Ovary (tissue), 7 donors: ENCODE measurements at regions not wholly inside any gene's neighbourhood (a gene's known extent, or its start where the extent isn't known, plus 50 kb on each side); places are given as distances from the start of the nearest gene placed in this dataset.

Source experiments
- DNase-seq, 5 donors: peaks; one replicate each; pipeline ENCODE4 v3.0.0-alpha.2; 2019 to 2020
- H3K27ac ChIP-seq, 2 donors: fragments of 200-600 bp; one replicate each; pipeline versions ENCODE4 v1.5.1 to v1.8.0; 2019 to 2022
- H3K27me3 ChIP-seq: fragments of 200-600 bp; one replicate; pipeline ENCODE4 v1.8.0; 2022
- H3K36me3 ChIP-seq: fragments of 200-600 bp; sonication (generic); one replicate; pipeline ENCODE4 v1.5.1; 2019
- H3K4me1 ChIP-seq: one replicate; pipeline ENCODE4 v1.8.1; 2013; ENCODE audit warnings: mild to moderate bottlenecking, moderate library complexity; ENCODE audit not compliant: insufficient read depth
- H3K4me3 ChIP-seq: fragments of 200-600 bp; sonication (generic); one replicate; pipeline ENCODE4 v1.5.1; 2017
- H3K9me3 ChIP-seq, 2 donors: fragments of 200-600 bp in 1 of 2; sonication (generic) in 1 of 2; one replicate each; pipeline versions ENCODE4 v1.5.1 to v1.8.1; 2013 to 2019; ENCODE audit warnings: mild to moderate bottlenecking in 1 of 2, moderate library complexity in 1 of 2
- EP300 ChIP-seq: sonication (generic); formaldehyde crosslinking; IDR thresholded peaks from one replicate; pipeline ENCODE4 v1.6.1; 2017; ENCODE audit warnings: antibody characterized with exemption
- POLR2A ChIP-seq: fragments of 450-650 bp; IDR thresholded peaks from one replicate; pipeline ENCODE4 v1.6.1; 2017; ENCODE audit warnings: antibody characterized with exemption, mild to moderate bottlenecking, moderate library complexity
- WGBS, 3 donors: extraction: QIAGEN DNeasy Blood & Tissue Kit in 1 of 3; methylation state at CpG; one replicate each; pipeline versions ENCODE4 v1.1.5 to v1.1.7; 2013 to 2017; 5-methylcytosine and 5-hydroxymethylcytosine counted together
- intact Hi-C, 4 donors: fragments of 100-400 bp; cut with DNase I; formaldehyde crosslinking; loops; one replicate each; pipeline versions ENCODE4 v1.11.0 to v1.15.1; 2022 to 2023
- TF ChIP-seq, protein P1 (sequence below), 3 donors: fragments of 450-650 bp in 2 of 3; fragments of 200-600 bp in 1 of 3; IDR thresholded peaks; one replicate each; pipeline versions ENCODE4 v1.5.1 to v1.8.0; 2016 to 2022; ENCODE audit warnings: antibody characterized with exemption in 3 of 3, mild to moderate bottlenecking in 1 of 3
- donor health status: DM: no; HTN: no; CAD: no; lungs with moderate emphysema.
- donor health status: DM: no; HTN: no; CAD: no.
- donor health status: Bipolar disorder and iron deficiency.
- donor health status: DM: no; HTN: no; CAD: no.
- donor health status: DM: yes; HTN: yes; CAD: no.

DNA sequence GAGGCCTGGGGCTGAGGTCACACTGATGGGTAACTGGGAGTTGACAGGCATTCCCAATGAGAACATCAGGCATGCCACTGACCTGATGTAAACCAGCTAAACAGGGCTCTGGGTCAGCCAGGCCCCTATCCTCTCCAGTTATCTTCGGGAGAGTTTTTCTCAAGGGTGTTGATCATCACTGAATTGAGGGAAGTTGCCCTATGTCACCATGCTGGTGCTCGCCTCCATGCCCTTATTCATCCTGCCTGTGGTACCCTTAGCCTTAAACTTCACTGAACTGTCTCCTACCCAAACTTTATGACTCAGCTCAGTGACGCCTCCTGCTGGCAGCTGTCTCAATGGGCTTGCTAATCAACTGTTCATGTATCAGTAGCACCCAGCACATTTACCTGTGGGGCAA is 80.7 kb upstream of the TNR start:
- no peaks in the 10 kb centered on the region for H3K4me1 ChIP-seq
- TF ChIP-seq POLR2A (no peak), EP300 (no peak)
- TF ChIP-seq, protein P1, sequence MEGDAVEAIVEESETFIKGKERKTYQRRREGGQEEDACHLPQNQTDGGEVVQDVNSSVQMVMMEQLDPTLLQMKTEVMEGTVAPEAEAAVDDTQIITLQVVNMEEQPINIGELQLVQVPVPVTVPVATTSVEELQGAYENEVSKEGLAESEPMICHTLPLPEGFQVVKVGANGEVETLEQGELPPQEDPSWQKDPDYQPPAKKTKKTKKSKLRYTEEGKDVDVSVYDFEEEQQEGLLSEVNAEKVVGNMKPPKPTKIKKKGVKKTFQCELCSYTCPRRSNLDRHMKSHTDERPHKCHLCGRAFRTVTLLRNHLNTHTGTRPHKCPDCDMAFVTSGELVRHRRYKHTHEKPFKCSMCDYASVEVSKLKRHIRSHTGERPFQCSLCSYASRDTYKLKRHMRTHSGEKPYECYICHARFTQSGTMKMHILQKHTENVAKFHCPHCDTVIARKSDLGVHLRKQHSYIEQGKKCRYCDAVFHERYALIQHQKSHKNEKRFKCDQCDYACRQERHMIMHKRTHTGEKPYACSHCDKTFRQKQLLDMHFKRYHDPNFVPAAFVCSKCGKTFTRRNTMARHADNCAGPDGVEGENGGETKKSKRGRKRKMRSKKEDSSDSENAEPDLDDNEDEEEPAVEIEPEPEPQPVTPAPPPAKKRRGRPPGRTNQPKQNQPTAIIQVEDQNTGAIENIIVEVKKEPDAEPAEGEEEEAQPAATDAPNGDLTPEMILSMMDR (IDR thresholded peaks at IDR 0.05) = no peak
- 44 to 59% (median 45%) methylated on average over 3 of the region's 3 CpGs for WGBS, 3 donors
- no peaks in the 10 kb centered on the region for H3K27me3 ChIP-seq
- H3K4me3 ChIP-seq = no peak overlapping the region
- DNase-seq = no peak
- no peak overlapping the region for H3K27ac ChIP-seq
- no peaks in the 10 kb centered on the region for H3K36me3 ChIP-seq
- peaks cover 0 to 3% of the 10 kb centered on the region in 2 donors for H3K9me3 ChIP-seq
- intact Hi-C loops = no loop called here

GRCh38 chr1:175823406-175823805 is 80.0 kb upstream of the TNR start:
- TF ChIP-seq, protein P1 (IDR thresholded peaks at IDR 0.05) = no peak
- TF ChIP-seq POLR2A (no peak), EP300 (no peak)
- DNase-seq = no peak
- Histone ChIP-seq H3K27ac (no peak overlapping the region), H3K4me1 (no peaks in the 10 kb centered on the region), H3K36me3 (no peaks in the 10 kb centered on the region), H3K27me3 (no peaks in the 10 kb centered on the region), H3K4me3 (no peak overlapping the region), H3K9me3 (peaks cover 0 to 3% of the 10 kb centered on the region in 2 donors)
- intact Hi-C loops = no loop called here

DNA sequence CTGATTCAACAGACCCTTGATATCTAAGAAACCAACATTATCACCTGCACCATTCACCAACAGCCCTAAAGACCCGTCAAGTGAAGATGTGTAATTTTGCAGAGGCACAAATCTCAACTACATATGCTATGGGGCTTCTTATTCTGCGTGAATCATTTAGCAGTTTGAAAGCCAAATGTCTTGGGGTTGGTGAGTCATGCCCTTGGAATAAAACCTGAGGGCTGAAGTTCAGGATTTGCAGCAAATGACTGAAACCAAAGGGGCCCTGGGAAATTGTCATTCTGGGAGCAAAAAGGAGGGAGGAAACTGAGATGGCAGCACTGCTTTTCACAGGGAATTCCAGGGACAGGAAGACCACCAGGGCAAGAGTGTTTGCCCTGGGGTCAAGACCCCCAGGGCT is 79.2 kb upstream of the TNR start:
- no peaks in the 10 kb centered on the region for H3K36me3 ChIP-seq
- 74 to 80% (median 80%) methylated on average over 2 of the region's 2 CpGs for WGBS, 3 donors
- H3K4me3 ChIP-seq = no peak overlapping the region
- no peak overlapping the region for H3K27ac ChIP-seq
- TF ChIP-seq EP300 = no peak
- no peak for TF ChIP-seq POLR2A
- TF ChIP-seq, protein P1 (IDR thresholded peaks at IDR 0.05) = no peak
- no peaks in the 10 kb centered on the region for H3K4me1 ChIP-seq
- intact Hi-C loops = no loop called here
- no peaks in the 10 kb centered on the region for H3K27me3 ChIP-seq
- peaks cover 0 to 3% of the 10 kb centered on the region in 2 donors for H3K9me3 ChIP-seq
- DNase-seq = no peak

DNA sequence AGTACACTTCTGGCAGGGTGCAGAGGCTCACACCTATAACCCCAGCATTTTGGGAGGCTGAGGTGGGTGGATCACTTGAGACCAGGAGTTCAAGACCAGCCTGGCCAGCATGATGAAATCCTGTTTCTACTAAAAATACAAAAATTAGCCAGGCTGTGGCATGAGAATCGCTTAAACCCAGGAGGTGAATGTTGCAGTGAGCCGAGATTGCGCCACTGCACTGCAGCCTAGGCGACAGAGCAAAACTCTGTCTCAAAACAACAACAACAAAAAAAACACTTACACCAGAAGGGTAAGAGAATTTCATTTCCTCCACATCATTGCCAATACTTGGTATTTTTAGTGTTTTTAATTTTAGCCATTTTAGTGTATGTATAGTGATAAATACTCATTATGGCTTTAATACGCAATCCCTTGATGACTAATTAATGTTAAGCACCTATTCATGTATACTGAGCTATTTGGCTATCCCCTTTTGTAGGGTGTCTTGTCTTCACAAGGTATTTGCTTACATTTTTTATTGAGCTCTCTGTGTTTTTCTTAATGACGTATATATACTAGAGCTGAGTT is 77.1 kb upstream of the TNR start:
- TF ChIP-seq POLR2A = no peak
- TF ChIP-seq, protein P1 (IDR thresholded peaks at IDR 0.05) = no peak
- no peak for TF ChIP-seq EP300
- H3K36me3 ChIP-seq = no peaks in the 10 kb centered on the region
- no peak overlapping the region for H3K4me3 ChIP-seq
- H3K9me3 ChIP-seq = peaks cover 0 to 3% of the 10 kb centered on the region in 2 donors
- intact Hi-C loops = no loop called here
- no peak overlapping the region for H3K27ac ChIP-seq
- H3K4me1 ChIP-seq = no peaks in the 10 kb centered on the region
- no peak for DNase-seq
- 92 to 95% (median 93%) methylated on average over 6 of the region's 6 CpGs for WGBS, 3 donors
- no peaks in the 10 kb centered on the region for H3K27me3 ChIP-seq
